CD4-positive, alpha-beta T cell treated with Interleukin-4 for 4 hours (primary cell): ENCODE measurements at regions not wholly inside any gene's neighbourhood (a gene's known extent, or its start where the extent isn't known, plus 50 kb on each side); places are given as distances from the start of the nearest gene placed in this dataset.
"Not testable (repeated sequence)": the region's sequence is repeated elsewhere in the genome, so short reads cannot be mapped to it uniquely, and the experiment has no call there.

Experiments used
- DNase-seq: peaks from one replicate; pipeline ENCODE4 v3.0.0-alpha.2; 2020

DNA sequence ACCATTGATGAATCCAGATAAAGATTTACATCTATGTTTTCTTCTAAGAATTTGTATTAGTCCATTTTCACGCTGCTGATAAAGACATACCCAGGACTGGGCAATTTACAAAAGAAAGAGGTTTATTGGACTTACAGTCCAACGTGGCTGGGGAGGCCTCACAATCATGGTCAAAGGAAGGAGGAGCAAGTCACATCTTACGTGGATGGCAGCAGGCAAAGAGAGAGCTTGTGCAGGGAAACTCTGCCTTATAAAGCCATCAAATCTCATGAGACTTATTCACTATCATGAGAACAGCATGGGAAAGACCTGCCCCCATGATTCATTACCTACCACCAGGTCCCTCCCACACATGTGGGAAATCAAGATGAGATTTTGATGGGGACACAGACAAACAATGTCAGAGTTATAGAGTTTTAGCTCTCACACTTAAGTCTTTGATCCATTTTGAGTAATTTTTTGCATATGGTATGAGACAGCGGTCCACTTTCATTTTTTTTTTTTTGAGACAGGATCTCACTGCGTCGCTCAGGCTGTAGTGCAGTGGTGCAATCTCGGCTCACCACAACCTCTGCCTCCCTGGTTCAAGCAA, 53.5 kb upstream of the JADE2 start:
- not testable (repeated sequence) for DNase-seq

GRCh38 chr5:134468921-134469400, 56.5 kb upstream of the JADE2 start:
- DNase-seq = no peak

DNA sequence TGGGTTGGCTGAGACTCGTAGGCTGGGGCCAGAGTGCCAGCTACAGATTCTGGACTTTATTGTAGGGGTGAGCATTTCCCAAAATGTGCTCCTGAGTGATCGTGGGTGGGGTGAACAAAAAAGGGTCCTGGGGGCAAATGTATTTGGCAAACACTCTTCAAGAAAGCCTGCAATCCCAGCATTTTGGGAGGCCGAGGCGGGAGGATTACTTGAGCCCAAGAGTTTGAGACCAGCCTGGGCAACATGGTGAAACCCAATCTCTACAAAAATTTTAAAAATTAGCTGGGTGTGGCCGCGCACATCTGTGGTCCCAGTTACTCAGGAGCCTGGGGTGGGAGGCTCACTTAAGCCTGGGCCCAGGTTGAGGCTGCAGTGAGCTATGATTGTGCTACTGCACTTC, 55.5 kb upstream of the CDKN2AIPNL start:
- DNase-seq = no peak

- DNase-seq = peak; percentile 7
Observed at GRCh38 chr5:134466241-134467069, 54.8 kb upstream of the CDKN2AIPNL start.

DNA sequence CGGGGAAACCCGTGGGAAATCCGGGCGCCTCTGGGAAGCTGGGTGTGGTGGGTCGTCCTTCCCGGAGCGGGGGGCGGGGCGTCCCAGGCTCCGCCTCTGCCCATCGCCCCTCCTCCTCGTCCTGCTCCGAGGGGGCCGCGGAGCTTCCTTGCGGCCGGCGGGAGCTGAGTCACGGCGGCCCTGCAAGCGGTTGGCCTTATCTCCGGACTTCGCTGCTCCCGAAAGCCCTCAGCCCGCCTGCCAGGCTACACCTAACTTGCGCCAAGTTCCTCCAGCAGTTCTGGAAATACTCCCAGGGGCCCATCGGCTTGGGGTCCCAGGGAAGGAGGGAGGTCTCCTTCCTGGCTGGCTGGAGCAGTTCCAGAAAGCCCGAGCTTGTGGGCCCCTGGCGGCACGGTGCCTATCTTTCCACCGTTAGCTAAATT, 54.1 kb upstream of the CDKN2AIPNL start:
- DNase-seq = peak; percentile 41

DNA sequence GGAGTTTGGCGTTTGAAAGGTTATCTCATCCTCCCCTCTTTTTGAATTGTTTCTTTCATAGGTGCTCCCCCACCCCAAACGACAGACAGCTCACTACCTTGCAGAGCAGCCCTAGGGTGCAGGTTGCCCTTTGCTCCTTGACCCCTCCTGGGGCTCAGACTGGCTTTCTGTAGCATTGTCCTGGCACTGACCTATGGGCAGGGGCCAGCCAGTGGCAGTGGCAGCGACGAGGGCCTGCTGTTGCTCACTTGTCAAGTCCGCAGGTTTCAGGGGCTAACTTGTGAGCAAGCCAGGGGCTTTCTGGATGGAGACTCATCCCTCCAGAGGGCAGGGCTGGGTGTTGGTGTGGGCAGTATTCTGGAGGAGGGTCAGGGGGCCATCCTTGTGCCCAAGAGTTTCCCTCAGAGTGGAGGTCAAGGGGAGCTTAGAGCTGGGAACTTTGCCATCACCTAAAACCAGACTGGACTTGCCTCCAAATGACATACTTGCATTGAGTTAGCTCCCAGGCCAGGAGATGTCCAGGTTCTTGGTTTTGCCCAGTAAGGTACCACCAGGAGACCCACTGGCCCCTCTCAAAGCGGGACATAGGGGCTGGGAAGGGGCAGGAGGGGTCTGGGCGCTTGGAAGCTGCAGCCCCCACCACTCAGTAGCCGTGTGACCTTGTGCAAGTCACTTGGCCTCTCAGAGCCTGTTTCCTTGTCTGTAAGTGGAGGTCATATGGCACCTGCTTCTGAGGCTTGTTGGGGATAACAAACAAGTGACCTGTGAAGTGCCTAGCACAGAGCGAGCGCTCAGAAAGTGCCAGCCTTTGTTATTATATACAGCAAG, 53.5 kb upstream of the CDKN2AIPNL start:
- DNase-seq = no peak

DNA sequence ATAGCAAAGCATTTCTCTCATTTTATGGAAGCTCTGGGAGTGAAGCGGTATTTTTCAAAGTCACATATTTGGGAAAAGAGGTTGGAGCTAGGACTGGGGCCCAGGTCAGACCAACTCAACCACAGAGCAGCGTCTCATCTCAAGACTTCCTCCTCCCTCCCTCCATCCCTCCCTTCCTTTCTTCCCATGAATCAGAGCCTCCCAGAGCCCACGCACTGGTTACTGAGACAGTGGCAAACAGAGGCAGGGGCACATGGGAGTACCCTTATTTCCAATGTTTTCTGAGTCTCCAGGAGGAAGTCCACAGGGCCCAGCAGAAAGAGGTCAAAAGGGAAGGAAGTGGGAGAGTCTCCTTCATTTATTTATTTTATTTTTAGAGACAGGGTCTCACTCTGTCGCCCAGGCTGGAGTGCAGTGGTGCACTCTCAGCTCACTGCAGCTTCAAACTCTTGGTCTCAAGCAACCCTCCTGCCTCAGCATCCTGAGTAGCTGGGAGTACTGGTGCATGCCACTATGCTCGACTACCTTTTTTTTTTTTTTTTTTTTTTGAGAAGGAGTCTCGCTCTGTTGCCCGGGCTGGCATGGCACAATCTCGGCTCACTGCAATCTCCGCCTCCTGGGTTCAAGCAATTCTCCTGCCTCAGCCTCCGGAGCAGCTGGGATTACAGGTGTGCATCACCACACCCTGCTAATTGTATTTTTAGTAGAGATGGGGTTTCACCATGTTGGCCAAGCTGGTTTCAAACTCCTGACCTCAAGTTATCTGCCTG, 52.5 kb upstream of the CDKN2AIPNL start:
- DNase-seq = no peak

GRCh38 chr5:134463176-134463720, 51.6 kb upstream of the CDKN2AIPNL start:
- DNase-seq = no peak

DNA sequence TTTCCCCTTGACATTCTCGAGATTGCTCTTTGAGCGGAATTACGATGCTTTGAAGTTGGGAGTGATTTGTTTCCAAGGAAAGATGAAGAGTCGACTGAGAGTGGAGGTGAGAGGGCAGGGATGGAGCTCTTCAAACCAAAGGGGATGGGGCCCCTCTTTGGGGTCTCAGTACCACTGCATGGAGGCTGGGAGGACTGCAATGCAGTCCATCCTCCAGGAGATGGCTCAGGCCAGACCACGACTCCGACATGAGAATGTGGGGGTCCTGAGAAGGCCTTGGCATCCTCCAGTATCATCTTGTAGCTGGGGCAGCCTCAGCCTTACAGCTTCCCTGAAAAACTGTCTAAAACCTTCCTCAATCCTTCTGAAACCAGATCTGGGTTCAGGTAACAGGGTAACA, 51.1 kb upstream of the CDKN2AIPNL start:
- no peak for DNase-seq

- DNase-seq = no peak
Observed at GRCh38 chr5:134462047-134462575, 50.4 kb upstream of the CDKN2AIPNL start.
